ENCODE measurements at regions not wholly inside any gene's neighbourhood (a gene's known extent, or its start where the extent isn't known, plus 50 kb on each side); places are given as distances from the start of the nearest gene placed in this dataset.

DNA sequence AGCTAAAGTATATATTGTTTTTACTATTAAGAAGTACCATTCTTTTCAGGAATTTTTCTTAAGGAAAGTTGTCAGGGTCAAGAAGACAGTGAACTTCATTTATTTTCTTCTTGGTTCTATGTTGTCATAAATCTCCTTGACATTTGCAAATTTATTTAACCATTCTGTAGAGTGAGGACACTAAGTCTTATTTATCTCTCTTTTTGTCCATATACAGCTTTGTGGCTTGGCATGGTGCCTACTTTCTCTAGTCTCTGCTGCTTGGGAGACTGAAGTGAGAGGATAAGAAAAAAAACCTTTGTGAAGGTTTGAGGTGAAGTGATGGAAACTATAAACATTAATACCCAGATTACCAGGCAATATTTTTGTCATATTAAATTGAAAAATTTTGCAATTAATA is 1389.4 kb downstream of the SUCLG1 start:
- Histone ChIP-seq H3K27ac (ENCODE audit: low read depth, low read length, poor library complexity, severe bottlenecking) (no peak overlapping the region), H3F3A (ENCODE audit: insufficient read depth, low read length) (no peaks in the 10 kb centered on the region), H3K9ac (ENCODE audit: low read length) (no peak overlapping the region), H3K9me2 (ENCODE audit: low read depth, low read length) (no peaks in the 10 kb centered on the region), H3K27me3 (ENCODE audit: insufficient read depth, low read length) (no peaks in the 10 kb centered on the region), H3K4me2 (ENCODE audit: low read length) (no peak overlapping the region), H4K20me1 (ENCODE audit: insufficient read depth, low read length) (no peaks in the 10 kb centered on the region), H3K36me3 (ENCODE audit: insufficient read depth, low read length) (no peaks in the 10 kb centered on the region), H3K4me3 (ENCODE audit: low read depth, low read length, poor library complexity, severe bottlenecking) (no peak overlapping the region), H2AFZ (ENCODE audit: low read length) (no peak overlapping the region), H3K79me2 (ENCODE audit: insufficient read depth, low read length) (no peaks in the 10 kb centered on the region), H3K9me3 (ENCODE audit: low read length) (no peaks in the 10 kb centered on the region), H3K4me1 (ENCODE audit: insufficient read depth, low read length, severe bottlenecking) (no peaks in the 10 kb centered on the region)
- no peak for TF ChIP-seq EZH2 (IDR thresholded peaks at IDR 0.05; ENCODE audit: borderline replicate concordance, low read length)
- TF ChIP-seq, protein P1, sequence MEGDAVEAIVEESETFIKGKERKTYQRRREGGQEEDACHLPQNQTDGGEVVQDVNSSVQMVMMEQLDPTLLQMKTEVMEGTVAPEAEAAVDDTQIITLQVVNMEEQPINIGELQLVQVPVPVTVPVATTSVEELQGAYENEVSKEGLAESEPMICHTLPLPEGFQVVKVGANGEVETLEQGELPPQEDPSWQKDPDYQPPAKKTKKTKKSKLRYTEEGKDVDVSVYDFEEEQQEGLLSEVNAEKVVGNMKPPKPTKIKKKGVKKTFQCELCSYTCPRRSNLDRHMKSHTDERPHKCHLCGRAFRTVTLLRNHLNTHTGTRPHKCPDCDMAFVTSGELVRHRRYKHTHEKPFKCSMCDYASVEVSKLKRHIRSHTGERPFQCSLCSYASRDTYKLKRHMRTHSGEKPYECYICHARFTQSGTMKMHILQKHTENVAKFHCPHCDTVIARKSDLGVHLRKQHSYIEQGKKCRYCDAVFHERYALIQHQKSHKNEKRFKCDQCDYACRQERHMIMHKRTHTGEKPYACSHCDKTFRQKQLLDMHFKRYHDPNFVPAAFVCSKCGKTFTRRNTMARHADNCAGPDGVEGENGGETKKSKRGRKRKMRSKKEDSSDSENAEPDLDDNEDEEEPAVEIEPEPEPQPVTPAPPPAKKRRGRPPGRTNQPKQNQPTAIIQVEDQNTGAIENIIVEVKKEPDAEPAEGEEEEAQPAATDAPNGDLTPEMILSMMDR (IDR thresholded peaks at IDR 0.05; ENCODE audit: low read length): no peak

DNA sequence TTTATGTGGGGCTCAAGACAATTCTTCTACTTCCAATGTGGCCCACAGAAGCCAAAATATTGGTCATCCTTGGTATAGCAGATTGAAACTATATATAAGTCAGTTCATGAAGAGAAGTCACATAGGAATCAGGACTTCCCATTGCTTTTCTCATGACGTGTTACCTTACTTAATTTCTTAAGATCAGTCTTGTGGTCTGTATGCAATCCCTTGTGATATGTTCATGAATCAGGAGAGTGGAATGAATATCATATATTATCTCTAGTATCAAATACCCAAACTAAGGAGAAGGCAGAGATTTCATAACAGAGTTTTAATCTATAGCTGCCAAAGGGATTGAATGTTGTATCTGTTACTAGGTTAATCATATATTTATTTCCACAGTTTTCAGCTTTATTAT is 1390.4 kb downstream of the SUCLG1 start:
- H3K9me2 ChIP-seq (ENCODE audit: low read depth, low read length): no peaks in the 10 kb centered on the region
- H3K79me2 ChIP-seq (ENCODE audit: insufficient read depth, low read length): no peaks in the 10 kb centered on the region
- no peaks in the 10 kb centered on the region for H3K27me3 ChIP-seq (ENCODE audit: insufficient read depth, low read length)
- H3K36me3 ChIP-seq (ENCODE audit: insufficient read depth, low read length): no peaks in the 10 kb centered on the region
- H4K20me1 ChIP-seq (ENCODE audit: insufficient read depth, low read length): no peaks in the 10 kb centered on the region
- no peaks in the 10 kb centered on the region for H3K4me1 ChIP-seq (ENCODE audit: insufficient read depth, low read length, severe bottlenecking)
- H3K4me3 ChIP-seq (ENCODE audit: low read depth, low read length, poor library complexity, severe bottlenecking): no peak overlapping the region
- no peak overlapping the region for H3K9ac ChIP-seq (ENCODE audit: low read length)
- no peaks in the 10 kb centered on the region for H3K9me3 ChIP-seq (ENCODE audit: low read length)
- no peak overlapping the region for H2AFZ ChIP-seq (ENCODE audit: low read length)
- H3K4me2 ChIP-seq (ENCODE audit: low read length): no peak overlapping the region
- TF ChIP-seq EZH2 (IDR thresholded peaks at IDR 0.05; ENCODE audit: borderline replicate concordance, low read length): no peak
- TF ChIP-seq, protein P1 (IDR thresholded peaks at IDR 0.05; ENCODE audit: low read length): no peak
- no peaks in the 10 kb centered on the region for H3F3A ChIP-seq (ENCODE audit: insufficient read depth, low read length)
- no peak overlapping the region for H3K27ac ChIP-seq (ENCODE audit: low read depth, low read length, poor library complexity, severe bottlenecking)

DNA sequence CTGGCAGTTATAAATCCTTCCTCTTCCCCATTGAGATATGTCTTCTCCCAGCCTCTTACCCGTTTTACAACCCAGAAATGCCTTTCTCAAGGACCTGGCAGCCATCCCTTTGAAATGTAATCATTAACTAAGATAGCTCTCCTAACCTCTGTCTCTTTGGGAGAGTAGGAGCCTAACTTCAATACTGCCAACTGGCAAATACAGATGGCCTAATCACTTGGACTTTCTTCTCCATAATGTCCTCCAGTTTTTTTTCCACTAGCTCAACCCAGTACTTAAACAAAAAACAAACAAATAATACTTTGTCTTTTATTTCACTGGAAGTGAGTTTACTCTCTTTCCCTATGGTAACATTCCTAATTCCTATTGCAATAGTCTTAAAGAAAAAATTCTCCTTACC is 1391.1 kb downstream of the SUCLG1 start:
- H3K9me2 ChIP-seq (ENCODE audit: low read depth, low read length): no peaks in the 10 kb centered on the region
- H3K9ac ChIP-seq (ENCODE audit: low read length): no peak overlapping the region
- no peaks in the 10 kb centered on the region for H3F3A ChIP-seq (ENCODE audit: insufficient read depth, low read length)
- H3K36me3 ChIP-seq (ENCODE audit: insufficient read depth, low read length): no peaks in the 10 kb centered on the region
- H2AFZ ChIP-seq (ENCODE audit: low read length): no peak overlapping the region
- H3K9me3 ChIP-seq (ENCODE audit: low read length): no peaks in the 10 kb centered on the region
- TF ChIP-seq EZH2 (IDR thresholded peaks at IDR 0.05; ENCODE audit: borderline replicate concordance, low read length): no peak
- TF ChIP-seq, protein P1 (IDR thresholded peaks at IDR 0.05; ENCODE audit: low read length): no peak
- H3K4me3 ChIP-seq (ENCODE audit: low read depth, low read length, poor library complexity, severe bottlenecking): no peak overlapping the region
- no peak overlapping the region for H3K27ac ChIP-seq (ENCODE audit: low read depth, low read length, poor library complexity, severe bottlenecking)
- no peaks in the 10 kb centered on the region for H3K79me2 ChIP-seq (ENCODE audit: insufficient read depth, low read length)
- no peaks in the 10 kb centered on the region for H3K4me1 ChIP-seq (ENCODE audit: insufficient read depth, low read length, severe bottlenecking)
- no peaks in the 10 kb centered on the region for H3K27me3 ChIP-seq (ENCODE audit: insufficient read depth, low read length)
- no peak overlapping the region for H3K4me2 ChIP-seq (ENCODE audit: low read length)
- H4K20me1 ChIP-seq (ENCODE audit: insufficient read depth, low read length): no peaks in the 10 kb centered on the region
